HPDE6-E6E7 (cell line): ENCODE measurements at regions not wholly inside any gene's neighbourhood (a gene's known extent, or its start where the extent isn't known, plus 50 kb on each side); places are given as distances from the start of the nearest gene placed in this dataset.

Experiments
- DNase-seq: peaks from one replicate; pipeline ENCODE4 v3.0.0; 2011; ENCODE audit warnings: missing footprints; ENCODE audit errors: extremely low spot score

DNA sequence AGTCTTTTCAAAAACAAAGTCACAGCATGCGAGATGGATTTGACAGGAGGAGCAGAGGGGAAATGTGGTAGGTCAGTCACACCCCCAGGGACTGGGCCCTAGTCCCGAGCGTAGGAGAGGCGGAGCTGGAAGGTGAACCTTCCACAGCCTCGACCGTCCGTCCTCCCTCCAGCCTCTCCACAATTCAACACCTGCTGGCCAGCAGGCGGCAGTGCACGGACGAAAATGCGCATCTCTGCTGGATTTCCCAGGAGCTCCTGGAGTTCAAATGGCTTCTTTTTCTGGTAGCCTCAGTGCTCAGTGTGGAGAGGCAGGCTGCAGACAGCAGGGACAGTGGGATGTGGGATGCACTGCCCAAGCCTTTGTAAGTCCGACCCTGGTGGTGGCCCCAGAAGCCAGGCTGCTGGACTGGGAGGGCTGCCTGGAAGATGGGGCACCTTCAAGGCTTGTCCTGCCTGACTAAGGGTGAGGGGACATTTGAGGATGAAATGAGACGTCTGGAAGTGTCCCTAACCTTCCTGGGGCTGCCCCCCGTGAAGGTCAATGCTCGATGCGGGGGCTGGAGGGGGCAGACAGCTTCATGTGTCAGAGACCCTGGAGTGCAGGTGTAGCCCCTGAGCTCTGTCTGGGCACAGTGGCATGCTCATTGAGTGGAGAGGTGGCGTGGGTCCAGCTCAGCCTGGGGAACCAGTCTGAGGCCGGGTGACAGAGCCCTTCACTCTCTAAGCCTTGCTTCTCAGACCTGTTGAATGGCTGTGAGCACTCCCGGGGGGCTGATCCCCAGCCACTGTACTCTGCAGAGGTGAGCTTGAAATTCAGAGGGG is 189.5 kb downstream of the TFCP2L1 start:
- peak; percentile 75 for DNase-seq

DNA sequence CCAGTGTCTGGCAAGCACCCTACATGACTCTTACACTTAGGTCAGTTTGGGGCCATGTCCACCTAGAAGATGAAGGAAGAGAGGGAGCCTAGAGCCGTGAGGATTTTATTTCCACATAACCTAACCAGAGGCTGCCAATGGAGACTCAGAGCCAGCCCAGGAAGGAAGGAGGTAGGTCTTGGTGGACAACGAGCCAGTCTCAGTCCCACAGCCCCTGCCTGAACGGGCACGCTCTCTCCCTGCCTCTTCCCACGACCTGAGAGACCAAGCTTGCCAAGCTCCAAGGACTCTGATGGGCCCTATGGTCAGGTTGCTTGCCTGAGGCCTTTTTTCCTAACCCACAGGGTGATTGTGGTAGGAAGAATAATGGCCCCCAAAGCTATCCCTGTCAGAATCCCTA is 188.4 kb downstream of the TFCP2L1 start:
- no peak for DNase-seq

DNA sequence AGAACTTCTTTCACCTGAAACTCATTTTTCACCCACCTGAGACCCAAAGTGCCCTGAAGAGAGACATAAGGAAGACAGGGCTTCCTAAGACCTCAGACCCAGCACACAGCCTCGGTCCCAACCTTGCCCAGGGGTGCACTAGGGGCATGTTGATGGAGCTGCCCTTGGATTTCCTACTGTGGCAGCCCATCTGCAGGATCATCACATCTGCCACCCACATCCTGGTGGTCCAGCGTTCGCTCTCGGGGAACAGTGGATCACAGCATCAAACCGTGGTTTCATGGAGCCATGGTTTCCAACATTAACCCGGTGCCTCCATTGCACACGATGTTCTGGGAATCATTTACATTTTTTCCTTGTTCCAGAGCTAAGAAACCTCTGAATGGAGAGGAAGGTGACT is 186.4 kb downstream of the TFCP2L1 start:
- DNase-seq: no peak

DNA sequence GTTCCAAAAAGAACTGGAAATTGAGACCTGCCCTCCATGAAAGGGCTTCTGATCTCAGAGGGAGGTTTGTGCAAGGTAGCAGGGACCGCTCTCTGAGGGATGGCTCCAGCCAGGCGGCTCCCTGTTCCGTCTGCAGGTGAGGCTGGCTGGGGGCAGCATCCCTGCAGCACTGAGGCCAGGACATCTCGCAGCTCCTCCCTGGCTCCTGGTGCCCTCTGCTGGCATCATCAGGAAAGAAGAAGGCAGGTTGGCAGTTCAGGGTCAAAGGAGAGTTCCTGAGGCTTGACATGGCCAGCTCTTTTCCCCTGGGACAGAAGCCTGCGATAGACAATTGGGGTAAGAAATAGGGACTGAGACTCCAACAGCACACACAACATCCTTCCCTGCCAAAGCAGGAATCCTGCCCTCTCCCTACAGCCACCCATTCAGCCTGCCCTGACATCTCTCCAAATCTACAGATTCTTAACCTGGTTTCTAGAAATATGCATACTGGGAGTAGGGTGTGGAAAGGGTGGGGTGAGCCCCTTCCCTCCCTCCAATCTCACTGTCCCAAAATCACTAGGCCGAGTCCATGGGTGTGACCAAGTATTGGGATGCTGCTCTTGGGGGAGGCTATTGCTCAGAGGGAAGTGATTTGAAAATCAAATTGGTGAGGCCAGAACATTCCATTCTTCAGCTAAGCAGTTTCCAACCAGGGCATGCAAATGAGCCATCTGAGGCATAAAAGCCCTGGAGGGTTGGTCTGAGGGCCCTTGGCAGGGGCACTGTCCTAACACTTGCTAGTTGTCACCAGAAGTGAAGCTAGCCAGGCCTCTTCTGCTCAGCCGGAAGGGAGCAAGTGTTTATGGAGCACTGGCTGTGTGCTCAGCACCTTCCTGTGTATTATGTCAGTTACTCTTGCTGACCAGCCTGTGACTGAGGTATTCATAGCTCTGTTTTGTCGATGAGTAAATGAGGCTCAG is 185.4 kb downstream of the TFCP2L1 start:
- DNase-seq: no peak

DNA sequence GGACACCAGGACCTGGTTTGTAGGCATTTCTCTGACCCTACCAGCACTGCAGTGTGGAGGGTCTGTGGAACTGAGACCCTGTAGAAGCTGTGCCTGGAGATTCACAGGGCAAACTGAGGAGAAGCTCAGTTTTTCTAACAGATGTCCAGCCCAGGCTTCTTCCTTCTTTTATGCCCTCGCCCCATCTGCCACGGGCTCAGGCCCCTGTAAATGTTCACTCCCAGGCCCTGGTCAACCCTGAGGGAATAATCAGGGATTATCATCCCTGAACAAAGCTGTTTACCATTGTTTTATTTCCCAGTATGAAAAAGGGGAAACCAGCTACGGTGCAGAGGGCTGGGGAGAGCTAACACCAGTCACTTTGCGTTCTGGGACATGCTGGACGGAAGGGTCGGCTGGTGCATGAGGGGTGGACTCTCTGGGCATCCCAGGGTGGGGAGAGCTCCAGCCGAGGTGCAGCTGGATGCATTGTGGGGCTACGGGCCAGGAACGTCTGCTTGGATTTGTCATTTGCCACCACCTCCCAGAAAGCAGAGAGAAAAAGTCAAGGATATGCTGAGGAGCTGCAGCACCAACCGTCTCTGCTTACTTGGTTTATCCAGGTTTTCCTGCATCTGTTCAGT is 183.8 kb downstream of the TFCP2L1 start:
- DNase-seq: no peak

DNA sequence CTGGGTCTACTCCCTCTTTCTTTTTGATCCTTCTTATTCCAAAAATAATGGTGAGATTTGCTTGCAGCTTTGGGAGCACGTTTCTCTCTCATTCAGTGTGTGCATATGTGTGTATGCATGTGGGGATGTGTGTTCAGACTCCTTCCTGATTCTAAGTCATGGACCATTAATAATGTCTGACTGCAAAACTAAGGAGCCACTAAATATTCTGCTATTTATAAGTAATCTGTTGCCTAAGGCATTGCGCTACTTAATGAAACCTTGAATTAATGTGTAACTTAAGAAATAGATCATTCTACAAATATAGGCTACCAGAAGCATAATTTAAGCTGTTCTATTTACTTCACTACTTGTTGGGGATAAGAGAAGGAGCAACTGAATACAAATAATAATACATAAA is 182.1 kb downstream of the TFCP2L1 start:
- no peak for DNase-seq

DNA sequence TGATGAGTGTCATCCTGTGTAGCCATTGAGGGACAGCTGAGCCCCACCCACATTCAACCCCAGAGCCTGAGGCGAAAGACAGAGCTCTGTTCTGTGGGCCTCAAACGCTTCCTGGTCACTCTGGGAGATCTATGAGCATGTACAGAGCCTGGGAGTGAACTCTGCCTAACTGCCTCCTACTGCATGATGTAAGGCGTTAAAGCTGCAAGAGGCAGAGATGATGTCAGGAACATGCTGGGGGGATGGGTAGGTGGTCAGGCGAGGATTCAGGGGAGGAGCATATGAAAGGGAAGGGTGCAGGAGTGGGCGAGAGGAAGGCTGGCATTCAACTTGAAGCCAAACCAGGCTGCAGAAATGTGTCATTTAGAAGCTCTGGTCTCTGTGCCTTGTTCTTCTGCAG is 181.0 kb downstream of the TFCP2L1 start:
- no peak for DNase-seq

DNA sequence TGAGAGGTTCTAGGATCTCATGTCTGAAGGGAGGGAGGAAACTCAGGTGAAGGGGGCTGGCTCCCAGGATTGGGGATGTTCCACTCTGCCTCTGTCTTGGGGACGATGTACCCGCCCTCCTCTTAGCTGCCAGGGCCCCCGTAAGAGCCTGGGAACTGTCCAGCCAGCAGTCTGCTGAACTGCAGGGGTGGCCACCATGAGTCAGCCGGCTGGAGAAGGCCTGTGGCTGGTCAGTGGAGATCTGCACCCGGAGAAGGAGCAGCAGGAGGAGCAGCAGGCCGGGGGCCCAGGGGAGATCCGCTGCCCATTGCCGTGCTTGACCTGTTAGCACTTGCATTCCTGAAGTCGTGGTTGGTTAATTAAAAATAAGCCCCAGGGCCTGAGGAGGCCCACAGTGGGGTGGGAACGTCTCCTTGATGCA is 180.3 kb downstream of the TFCP2L1 start:
- DNase-seq: no peak

DNA sequence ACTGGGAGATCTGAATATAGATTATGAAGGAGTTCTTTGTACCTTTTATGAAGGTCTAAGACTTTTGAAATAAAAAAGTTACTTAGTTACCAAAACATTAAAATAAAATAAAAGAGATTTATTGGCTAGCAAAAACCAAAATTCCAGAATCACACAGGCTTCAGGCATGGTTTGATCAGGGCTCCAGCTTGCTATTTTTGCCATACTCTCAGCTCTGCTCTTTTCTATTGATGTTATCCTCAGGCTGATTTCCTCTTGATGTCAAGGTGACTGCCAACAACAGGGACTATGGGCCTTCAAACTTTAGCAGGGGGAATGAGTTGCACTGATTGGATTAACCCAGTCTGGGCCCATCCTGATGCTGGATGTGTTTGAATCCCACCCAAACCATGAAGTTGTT is 174.1 kb downstream of the TFCP2L1 start:
- no peak for DNase-seq

DNA sequence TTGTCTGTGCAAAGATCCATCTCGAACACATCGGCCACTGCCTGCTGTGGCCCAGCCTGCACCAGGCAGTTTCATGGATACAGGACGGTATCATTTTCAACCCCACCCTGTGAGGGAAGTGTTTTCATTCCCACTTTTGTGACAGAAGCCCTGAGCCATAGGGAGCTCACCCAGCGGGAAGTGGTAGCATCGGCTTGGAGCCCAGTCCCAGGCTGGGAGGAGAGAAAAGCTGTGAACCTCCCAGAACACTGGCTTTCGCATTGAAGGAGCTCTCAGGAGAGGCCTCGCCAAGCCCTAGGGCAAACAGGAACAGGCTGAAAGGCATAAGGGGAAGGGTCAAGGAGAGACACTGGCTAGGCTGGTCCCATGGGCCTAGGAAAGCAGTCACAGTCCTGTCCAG is 166.1 kb downstream of the TFCP2L1 start:
- DNase-seq: no peak

DNA sequence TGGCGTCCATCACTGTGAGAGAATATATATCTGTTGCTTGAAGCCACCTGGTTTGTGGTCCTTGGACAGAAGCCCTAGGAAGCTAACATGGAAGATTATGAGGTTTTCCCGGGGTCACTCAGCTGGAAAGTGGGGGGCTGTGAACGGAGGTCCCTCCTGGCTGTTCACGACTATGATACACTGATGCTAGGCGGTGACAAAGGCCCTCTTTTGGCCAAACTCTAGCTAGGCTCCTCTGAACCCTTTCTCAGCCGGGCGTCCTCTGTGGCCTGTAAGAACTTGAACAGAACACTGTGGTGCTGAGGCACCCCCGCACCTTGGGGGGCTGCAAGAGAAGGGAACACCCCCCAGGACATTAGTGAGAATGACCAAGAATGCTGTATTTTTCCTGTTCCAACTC is 164.6 kb downstream of the TFCP2L1 start:
- DNase-seq: no peak

DNA sequence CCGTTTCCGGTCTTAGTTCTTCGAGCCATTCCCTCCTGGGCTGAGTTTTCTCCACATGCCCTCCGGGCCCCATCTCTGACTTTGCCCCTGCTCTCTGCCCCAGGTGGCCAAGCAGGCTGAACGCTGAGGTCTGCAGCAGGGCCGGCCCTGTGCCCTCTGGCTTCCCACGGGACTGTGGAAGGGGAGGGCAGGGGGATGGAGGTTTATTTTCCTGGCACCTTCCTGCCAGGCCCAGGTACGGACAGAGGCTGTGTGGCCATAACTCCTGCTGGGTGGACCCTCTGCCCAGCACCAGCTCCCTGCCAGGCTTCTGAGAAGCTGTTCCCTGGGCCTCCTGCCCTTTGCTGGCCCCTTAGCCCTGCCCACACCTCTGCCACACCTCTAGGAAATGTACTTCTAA is 164.0 kb downstream of the TFCP2L1 start:
- DNase-seq: no peak

DNA sequence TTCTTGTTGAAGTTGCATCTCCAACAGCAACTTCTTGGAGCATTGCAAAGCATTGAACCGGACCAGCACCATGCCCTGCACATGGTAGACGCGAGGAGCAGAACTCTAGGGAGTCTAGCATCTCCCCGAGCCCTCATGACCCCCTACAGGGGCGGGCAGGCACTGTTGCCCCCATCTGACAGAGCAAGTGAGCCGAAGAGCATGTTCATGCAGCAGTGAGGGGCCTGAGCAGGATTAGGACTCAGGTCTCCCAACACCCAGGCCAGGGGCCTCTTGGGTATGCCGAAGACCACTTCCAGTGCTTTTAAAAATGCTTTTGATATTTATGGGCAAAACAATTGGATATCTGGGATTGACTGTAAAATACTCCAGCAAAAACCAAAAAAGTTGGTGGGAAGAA is 163.3 kb downstream of the TFCP2L1 start:
- DNase-seq: no peak

DNA sequence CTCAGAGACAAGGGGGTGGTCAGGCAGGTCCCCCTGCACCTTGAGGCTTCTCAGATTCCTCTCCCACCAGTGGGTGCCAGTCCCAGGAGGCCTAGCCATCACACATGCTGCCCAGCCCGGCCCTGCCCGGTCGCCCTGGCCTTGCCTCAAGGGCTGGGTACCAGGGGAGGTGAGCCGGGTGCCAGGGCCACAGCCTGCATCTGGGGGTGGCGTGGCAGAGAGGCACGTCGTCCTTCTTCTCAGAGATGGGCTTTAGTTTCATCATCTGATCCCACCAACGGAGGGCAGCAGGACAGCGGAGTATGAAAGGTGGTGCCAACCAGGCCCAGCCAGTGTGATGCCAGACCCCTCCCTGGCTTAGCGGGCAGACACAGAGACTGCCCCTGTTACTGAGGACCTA is 161.7 kb downstream of the TFCP2L1 start:
- DNase-seq: no peak

DNA sequence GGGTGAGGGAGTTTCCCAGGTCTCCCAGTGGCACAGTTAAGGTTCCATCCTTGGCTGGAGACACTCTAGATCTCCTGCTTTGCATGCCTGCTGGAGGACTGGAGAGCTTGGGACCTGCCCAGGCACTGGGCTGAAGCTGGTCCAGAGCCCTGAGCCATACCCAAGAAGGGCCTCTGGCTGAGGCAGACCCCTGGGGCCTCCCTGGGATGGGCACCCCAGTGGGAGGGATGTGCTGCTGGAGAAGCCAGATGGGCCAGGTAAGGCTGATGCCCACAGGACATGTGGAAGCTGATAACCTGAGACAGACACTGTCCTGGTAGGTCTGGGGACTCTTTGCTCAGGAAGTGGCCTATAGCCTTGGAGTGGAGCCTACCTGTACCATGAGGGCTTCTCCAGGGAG is 160.7 kb downstream of the TFCP2L1 start:
- no peak for DNase-seq

DNA sequence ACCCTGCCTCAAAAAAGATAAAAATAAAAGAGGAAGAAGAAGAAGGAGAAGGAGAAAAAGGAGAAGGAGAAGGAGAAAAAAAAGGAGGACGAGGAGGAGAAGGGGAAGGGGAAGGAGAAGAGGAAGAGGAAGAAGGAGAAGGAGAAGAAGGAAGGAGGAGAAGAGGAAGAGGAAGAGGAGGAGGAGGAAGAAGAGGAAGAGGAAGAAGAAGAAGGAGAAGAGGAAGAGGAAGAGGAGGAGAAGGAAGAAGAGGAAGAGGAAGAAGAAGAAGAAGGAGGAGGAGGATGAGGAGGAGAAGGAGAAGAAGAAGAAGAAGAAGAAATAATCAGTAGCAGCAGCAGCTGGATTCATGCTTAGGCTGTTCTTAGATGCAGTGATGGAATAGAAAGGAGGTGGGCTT is 159.7 kb downstream of the TFCP2L1 start:
- no peak for DNase-seq

DNA sequence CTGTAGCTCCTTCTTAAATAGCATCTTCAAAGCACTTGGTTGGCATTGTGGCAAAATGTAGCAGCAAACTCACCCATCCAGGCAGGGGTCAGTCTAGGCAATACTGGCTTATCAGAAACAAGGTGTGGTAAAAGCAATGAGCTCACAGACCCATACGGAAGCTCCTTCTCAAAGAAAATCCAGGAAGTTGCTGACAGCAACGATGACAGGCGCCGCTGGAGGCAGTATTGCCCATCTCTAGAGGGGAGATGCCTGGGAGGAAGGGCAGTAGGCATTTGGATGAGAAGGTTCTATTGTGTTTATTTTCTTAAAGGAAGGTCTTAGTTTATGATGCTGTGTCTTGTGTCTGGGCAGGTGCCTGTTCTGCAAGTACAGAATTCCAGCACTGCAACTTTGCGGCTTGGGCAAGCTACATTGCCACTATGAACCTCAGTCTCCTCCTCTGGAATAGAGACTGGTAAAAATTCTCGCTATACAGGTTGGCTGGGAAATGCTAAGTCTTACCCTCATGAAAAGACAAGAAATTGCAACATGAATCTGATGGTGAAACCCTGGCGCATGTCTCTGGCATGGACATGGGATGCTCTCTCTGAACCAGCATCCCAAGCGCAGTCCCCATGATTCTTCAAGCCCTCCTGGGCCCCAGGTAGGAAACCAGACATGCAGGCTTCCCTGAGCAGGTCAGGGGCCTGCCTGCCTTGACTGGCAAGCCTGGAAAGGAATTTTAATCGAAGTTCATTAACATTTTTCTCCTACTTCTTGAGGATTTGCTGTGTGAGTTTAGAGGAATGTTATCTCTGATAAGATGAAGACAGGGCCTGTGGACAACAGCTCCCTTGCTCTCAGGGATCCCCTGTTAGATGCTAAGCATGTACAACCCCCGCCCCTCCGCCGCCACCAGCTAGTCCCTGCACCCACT is 156.0 kb downstream of the TFCP2L1 start:
- DNase-seq: peak; percentile 63

DNA sequence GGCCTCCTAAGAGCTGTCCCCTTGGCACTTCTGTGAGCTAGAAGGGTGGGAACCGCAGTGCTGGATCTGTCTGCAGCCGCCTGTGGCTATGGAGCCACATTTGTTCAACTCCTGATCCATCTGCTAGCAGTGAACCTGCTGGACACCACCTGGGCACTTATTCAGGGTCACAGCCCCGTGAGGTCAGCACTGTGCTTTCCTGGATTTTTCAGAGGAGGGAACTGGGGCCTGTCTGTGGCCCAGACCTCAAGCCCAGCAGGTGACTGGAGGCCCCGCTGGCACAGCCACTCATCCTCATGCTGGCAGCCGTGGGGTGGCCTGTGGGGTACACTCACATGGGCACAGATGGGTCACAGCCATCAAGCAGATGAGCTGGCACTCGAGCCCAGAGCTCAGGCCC is 155.3 kb downstream of the TFCP2L1 start:
- DNase-seq: no peak

DNA sequence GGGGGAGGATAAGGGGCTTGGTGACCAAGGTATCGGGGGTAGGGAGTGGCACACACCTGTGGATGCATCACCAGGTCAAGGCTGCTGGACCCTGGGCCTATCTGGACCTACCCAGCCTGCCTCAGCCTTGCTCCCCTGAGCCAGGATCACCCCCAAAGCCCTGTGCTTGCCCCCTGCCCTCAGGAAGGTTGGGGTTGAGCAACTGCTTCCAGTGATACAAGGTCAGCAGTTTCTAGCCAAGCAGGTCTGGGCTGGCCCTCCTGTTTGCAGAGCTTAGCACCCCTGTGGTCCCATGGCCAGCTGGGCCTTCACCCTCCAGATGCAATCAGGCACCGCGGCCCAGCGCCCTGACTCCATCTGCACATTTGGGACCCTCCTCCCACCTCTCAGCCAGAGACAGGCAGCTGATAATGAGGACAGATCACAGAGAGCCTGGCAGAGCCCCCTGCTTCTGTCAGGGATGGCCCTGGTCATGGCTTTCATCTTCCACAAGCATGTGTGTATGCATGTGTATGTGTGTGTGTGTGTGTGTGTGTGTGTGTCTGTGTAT is 154.6 kb downstream of the TFCP2L1 start:
- DNase-seq: no peak

DNA sequence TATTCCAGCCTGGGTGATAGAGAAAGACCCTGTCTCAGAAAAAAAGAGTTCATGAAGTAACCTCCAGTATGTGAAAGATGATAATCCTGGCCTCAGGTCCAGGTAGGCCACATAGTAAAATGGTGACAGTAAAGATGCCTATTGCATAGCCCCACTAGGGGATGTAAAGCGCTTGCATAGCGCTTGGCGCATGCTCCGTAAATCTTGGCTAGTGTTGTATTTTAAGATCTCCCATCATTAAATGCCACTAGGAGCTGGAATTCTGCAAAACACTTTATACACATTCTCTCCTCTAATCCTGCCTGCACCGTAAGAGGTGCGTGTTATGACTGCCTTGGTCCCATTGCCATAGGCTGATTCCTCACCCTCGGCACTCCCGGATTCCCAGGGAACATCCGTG is 153.6 kb downstream of the TFCP2L1 start:
- no peak for DNase-seq
